HEK293 (cell line): ENCODE measurements at regions not wholly inside any gene's neighbourhood (a gene's known extent, or its start where the extent isn't known, plus 50 kb on each side); places are given as distances from the start of the nearest gene placed in this dataset.

Source experiments
- CTCF ChIA-PET: fragments of 350-600 bp; formaldehyde crosslinking; extraction: SDS; loops from one replicate; lab custom pipeline; 2021; ENCODE audit warnings: antibody characterized with exemption; lab: Yijun Ruan, JAX
- POLR2A ChIA-PET: fragments of 300-600 bp; formaldehyde crosslinking; extraction: SDS; loops from one replicate; lab custom pipeline; 2020; ENCODE audit warnings: antibody characterized with exemption, inconsistent platforms; lab: Yijun Ruan, JAX
- H3K27ac ChIP-seq: fragments of 200-500 bp; sonication (Bioruptor generic); 2 replicates; pipeline ENCODE4 v1.5.1; 2014; ENCODE audit warnings: low read depth, low read length, control low read depth, inconsistent platforms; ENCODE audit errors: extremely low read depth
- H3K36me3 ChIP-seq, 2 experiments: fragments of 200-500 bp in 1 of 2; sonication (Bioruptor generic) in 1 of 2; 1 replicate in 1 of 2; 2 replicates in 1 of 2; pipeline ENCODE4 v1.5.1; 2014 to 2017; ENCODE audit warnings: inconsistent platforms in 2 of 2, low read length in 2 of 2; ENCODE audit not compliant: control insufficient read depth in 2 of 2, insufficient read depth in 1 of 2
- H3K4me1 ChIP-seq: fragments of 200-500 bp; sonication (Bioruptor generic); 2 replicates; pipeline ENCODE4 v1.5.1; 2014; ENCODE audit warnings: mild to moderate bottlenecking, low read length, inconsistent platforms; ENCODE audit not compliant: control insufficient read depth, insufficient read depth
- H3K4me3 ChIP-seq: 2 replicates; pipeline ENCODE4 v1.5.1; 2011; ENCODE audit warnings: low read depth, mild to moderate bottlenecking, control low read depth, low read length, moderate library complexity
- H3K9me3 ChIP-seq: fragments of 200-500 bp; sonication (Bioruptor generic); 2 replicates; pipeline ENCODE4 v1.5.1; 2014; ENCODE audit warnings: low read depth, low read length, inconsistent platforms; ENCODE audit not compliant: control insufficient read depth, insufficient read depth
- IKZF3 ChIP-seq: fragments of 450-650 bp; IDR thresholded peaks from 2 replicates; pipeline ENCODE4 v1.5.0; 2018; ENCODE audit warnings: missing biosample characterization, mild to moderate bottlenecking, missing genetic modification characterization, moderate library complexity
- KLF10 ChIP-seq: fragments of 450-650 bp; IDR thresholded peaks from 2 replicates; pipeline ENCODE4 v1.5.1; 2018; ENCODE audit warnings: missing biosample characterization, mild to moderate bottlenecking, missing genetic modification characterization
- SETDB1 ChIP-seq: IDR thresholded peaks from one replicate; pipeline ENCODE4 v1.6.1; 2017; ENCODE audit warnings: mild to moderate bottlenecking, low read length, moderate library complexity, mixed read lengths; ENCODE audit not compliant: insufficient read length
- TRIM28 ChIP-seq: IDR thresholded peaks from 2 replicates; pipeline ENCODE4 v1.6.1; 2011; ENCODE audit warnings: low read length, control low read depth, borderline replicate concordance
- ZNF16 ChIP-seq: fragments of 450-650 bp; formaldehyde crosslinking; IDR thresholded peaks from 2 replicates; pipeline ENCODE4 v1.5.1; 2016; ENCODE audit warnings: low read depth, missing biosample characterization, missing genetic modification characterization
- ZNF214 ChIP-seq: fragments of 450-650 bp; formaldehyde crosslinking; IDR thresholded peaks from 2 replicates; pipeline ENCODE4 v1.5.1; 2017; ENCODE audit warnings: missing biosample characterization, mild to moderate bottlenecking, missing genetic modification characterization, borderline replicate concordance
- ZNF311 ChIP-seq: fragments of 450-650 bp; formaldehyde crosslinking; IDR thresholded peaks from 2 replicates; pipeline ENCODE4 v1.5.1; 2017; ENCODE audit warnings: missing biosample characterization, missing genetic modification characterization, borderline replicate concordance
- ZNF335 ChIP-seq: fragments of 450-650 bp; formaldehyde crosslinking; conservative IDR thresholded peaks from 2 replicates; pipeline ENCODE4 v1.5.1; 2016; ENCODE audit warnings: missing biosample characterization, missing genetic modification characterization
- ZNF366 ChIP-seq: fragments of 450-650 bp; formaldehyde crosslinking; conservative IDR thresholded peaks from 2 replicates; pipeline ENCODE4 v1.5.1; 2016; ENCODE audit warnings: missing biosample characterization, missing genetic modification characterization
- ZNF394 ChIP-seq: fragments of 450-650 bp; formaldehyde crosslinking; IDR thresholded peaks from 2 replicates; pipeline ENCODE4 v1.5.1; 2016; ENCODE audit warnings: missing biosample characterization, missing genetic modification characterization, mild to moderate bottlenecking, moderate library complexity, borderline replicate concordance
- ZNF530 ChIP-seq: fragments of 450-650 bp; formaldehyde crosslinking; IDR thresholded peaks from 2 replicates; pipeline ENCODE4 v1.5.1; 2016; ENCODE audit warnings: low read depth, missing biosample characterization, missing genetic modification characterization
- ZNF571 ChIP-seq: fragments of 450-650 bp; formaldehyde crosslinking; IDR thresholded peaks from 2 replicates; pipeline ENCODE4 v1.5.0; 2017; ENCODE audit warnings: missing biosample characterization, missing genetic modification characterization
- ZNF654 ChIP-seq: fragments of 450-650 bp; formaldehyde crosslinking; IDR thresholded peaks from 2 replicates; pipeline ENCODE4 v1.5.1; 2016; ENCODE audit warnings: low read depth, missing biosample characterization, missing genetic modification characterization
- ZNF768 ChIP-seq: fragments of 450-650 bp; formaldehyde crosslinking; IDR thresholded peaks from 2 replicates; pipeline ENCODE4 v1.5.1; 2018; ENCODE audit warnings: missing biosample characterization, mild to moderate bottlenecking, missing genetic modification characterization
- TF ChIP-seq, protein P1 (sequence below): fragments of 450-650 bp; formaldehyde crosslinking; IDR thresholded peaks from 2 replicates; pipeline ENCODE4 v1.5.1; 2017; ENCODE audit warnings: missing biosample characterization, missing genetic modification characterization
- TF ChIP-seq, protein P2 (sequence below): fragments of 450-650 bp; formaldehyde crosslinking; IDR thresholded peaks from 2 replicates; pipeline ENCODE4 v1.5.0; 2017; ENCODE audit warnings: missing biosample characterization, missing genetic modification characterization, borderline replicate concordance
- TF ChIP-seq, protein P3 (sequence below): fragments of 450-650 bp; formaldehyde crosslinking; IDR thresholded peaks from 2 replicates; pipeline ENCODE4 v1.5.1; 2016; ENCODE audit warnings: missing biosample characterization, missing genetic modification characterization
- TF ChIP-seq, protein P4 (sequence below): fragments of 450-650 bp; formaldehyde crosslinking; IDR thresholded peaks from 2 replicates; pipeline ENCODE4 v1.5.1; 2016; ENCODE audit warnings: missing biosample characterization, missing genetic modification characterization, low read depth

DNA sequence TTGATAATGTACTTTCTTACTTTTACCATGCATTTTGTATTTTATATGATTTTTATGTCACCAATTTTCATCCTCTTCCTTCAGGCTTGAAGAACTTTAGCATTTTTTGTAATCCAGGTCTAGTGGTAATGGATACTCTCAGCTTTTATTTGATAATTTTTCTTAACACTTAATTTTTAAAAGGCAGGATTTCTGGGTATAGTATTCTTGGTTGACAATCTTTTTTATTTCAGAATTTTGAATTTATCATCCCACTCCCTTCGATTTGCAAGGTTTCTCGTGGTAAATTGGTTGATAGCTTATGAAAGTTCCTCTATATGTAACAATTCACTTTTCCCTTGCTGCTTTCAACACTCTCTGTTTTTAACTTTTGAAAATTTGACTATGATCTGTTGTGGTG, 363.7 kb downstream of the HTR7 start:
- H3K4me3 ChIP-seq = no peak overlapping the region
- TF ChIP-seq ZNF394 (tag by site-specific recombination) (no peak), TRIM28 (0 out of 2 replicates have a peak, but pooled peaks have one; percentile 49), SETDB1 (peak; percentile 98)
- TF ChIP-seq, all 188 proteins: peak for 2
- Histone ChIP-seq H3K4me1 (no peaks in the 10 kb centered on the region), H3K9me3 (no peaks in the 10 kb centered on the region), H3K36me3 (no peaks in the 10 kb centered on the region), H3K27ac (no peak overlapping the region)
- POLR2A ChIA-PET = no interaction called here
- CTCF ChIA-PET = interaction anchor here (0.7 kb wide), 1 partner anchor 11 kb away, joined by 3 read pairs; no protein-coding TSS in a partner anchor

DNA sequence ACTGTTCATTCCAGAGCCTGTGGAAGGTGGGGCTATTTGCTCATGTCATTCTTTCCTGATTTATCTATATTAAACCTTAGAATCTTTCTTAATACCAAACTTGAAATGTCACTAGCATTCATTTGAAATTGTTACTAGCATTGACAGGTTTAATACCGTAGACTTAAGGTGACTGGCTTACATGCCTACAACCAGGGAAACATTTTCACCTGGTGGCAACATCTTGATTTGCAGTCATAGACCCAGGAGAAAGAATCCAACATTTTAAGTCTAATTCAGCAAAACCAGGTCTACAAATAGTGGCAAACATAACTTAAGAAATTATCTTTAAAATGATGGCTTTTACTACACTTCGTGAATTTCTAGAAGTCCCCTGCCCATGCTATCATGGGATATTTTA, 353.7 kb downstream of the HTR7 start:
- POLR2A ChIA-PET = no interaction called here
- CTCF ChIA-PET = no interaction called here
- H3K4me3 ChIP-seq = no peak overlapping the region
- H3K4me1 ChIP-seq = no peaks in the 10 kb centered on the region
- H3K36me3 ChIP-seq = no peaks in the 10 kb centered on the region
- H3K27ac ChIP-seq = no peak overlapping the region
- no peaks in the 10 kb centered on the region for H3K9me3 ChIP-seq
- no peak for TF ChIP-seq ZNF366 (tag by site-specific recombination)
- TF ChIP-seq ZNF530 (tag by site-specific recombination) = no peak
- TF ChIP-seq, protein P1, sequence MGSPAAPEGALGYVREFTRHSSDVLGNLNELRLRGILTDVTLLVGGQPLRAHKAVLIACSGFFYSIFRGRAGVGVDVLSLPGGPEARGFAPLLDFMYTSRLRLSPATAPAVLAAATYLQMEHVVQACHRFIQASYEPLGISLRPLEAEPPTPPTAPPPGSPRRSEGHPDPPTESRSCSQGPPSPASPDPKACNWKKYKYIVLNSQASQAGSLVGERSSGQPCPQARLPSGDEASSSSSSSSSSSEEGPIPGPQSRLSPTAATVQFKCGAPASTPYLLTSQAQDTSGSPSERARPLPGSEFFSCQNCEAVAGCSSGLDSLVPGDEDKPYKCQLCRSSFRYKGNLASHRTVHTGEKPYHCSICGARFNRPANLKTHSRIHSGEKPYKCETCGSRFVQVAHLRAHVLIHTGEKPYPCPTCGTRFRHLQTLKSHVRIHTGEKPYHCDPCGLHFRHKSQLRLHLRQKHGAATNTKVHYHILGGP (tag by site-specific recombination) = no peak
- no peak for TF ChIP-seq ZNF571 (tag by site-specific recombination)
- TF ChIP-seq ZNF311 = no peak
- no peak for TF ChIP-seq ZNF768 (tag by site-specific recombination)
- no peak for TF ChIP-seq KLF10 (tag by site-specific recombination)
- no peak for TF ChIP-seq IKZF3 (tag by site-specific recombination)
- TF ChIP-seq, protein P2, sequence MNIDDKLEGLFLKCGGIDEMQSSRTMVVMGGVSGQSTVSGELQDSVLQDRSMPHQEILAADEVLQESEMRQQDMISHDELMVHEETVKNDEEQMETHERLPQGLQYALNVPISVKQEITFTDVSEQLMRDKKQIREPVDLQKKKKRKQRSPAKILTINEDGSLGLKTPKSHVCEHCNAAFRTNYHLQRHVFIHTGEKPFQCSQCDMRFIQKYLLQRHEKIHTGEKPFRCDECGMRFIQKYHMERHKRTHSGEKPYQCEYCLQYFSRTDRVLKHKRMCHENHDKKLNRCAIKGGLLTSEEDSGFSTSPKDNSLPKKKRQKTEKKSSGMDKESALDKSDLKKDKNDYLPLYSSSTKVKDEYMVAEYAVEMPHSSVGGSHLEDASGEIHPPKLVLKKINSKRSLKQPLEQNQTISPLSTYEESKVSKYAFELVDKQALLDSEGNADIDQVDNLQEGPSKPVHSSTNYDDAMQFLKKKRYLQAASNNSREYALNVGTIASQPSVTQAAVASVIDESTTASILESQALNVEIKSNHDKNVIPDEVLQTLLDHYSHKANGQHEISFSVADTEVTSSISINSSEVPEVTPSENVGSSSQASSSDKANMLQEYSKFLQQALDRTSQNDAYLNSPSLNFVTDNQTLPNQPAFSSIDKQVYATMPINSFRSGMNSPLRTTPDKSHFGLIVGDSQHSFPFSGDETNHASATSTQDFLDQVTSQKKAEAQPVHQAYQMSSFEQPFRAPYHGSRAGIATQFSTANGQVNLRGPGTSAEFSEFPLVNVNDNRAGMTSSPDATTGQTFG (tag by site-specific recombination) = no peak
- no peak for TF ChIP-seq ZNF654 (tag by site-specific recombination)
- no peak for TF ChIP-seq ZNF214 (tag by site-specific recombination)
- TF ChIP-seq, protein P3, sequence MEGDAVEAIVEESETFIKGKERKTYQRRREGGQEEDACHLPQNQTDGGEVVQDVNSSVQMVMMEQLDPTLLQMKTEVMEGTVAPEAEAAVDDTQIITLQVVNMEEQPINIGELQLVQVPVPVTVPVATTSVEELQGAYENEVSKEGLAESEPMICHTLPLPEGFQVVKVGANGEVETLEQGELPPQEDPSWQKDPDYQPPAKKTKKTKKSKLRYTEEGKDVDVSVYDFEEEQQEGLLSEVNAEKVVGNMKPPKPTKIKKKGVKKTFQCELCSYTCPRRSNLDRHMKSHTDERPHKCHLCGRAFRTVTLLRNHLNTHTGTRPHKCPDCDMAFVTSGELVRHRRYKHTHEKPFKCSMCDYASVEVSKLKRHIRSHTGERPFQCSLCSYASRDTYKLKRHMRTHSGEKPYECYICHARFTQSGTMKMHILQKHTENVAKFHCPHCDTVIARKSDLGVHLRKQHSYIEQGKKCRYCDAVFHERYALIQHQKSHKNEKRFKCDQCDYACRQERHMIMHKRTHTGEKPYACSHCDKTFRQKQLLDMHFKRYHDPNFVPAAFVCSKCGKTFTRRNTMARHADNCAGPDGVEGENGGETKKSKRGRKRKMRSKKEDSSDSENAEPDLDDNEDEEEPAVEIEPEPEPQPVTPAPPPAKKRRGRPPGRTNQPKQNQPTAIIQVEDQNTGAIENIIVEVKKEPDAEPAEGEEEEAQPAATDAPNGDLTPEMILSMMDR (tag by site-specific recombination) = no peak
- TF ChIP-seq, protein P4, sequence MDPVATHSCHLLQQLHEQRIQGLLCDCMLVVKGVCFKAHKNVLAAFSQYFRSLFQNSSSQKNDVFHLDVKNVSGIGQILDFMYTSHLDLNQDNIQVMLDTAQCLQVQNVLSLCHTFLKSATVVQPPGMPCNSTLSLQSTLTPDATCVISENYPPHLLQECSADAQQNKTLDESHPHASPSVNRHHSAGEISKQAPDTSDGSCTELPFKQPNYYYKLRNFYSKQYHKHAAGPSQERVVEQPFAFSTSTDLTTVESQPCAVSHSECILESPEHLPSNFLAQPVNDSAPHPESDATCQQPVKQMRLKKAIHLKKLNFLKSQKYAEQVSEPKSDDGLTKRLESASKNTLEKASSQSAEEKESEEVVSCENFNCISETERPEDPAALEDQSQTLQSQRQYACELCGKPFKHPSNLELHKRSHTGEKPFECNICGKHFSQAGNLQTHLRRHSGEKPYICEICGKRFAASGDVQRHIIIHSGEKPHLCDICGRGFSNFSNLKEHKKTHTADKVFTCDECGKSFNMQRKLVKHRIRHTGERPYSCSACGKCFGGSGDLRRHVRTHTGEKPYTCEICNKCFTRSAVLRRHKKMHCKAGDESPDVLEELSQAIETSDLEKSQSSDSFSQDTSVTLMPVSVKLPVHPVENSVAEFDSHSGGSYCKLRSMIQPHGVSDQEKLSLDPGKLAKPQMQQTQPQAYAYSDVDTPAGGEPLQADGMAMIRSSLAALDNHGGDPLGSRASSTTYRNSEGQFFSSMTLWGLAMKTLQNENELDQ (tag by site-specific recombination) = no peak
- no peak for TF ChIP-seq ZNF335
- TF ChIP-seq ZNF16 = no peak
- TF ChIP-seq, all 188 proteins: peak for 0
